ENCODE measurements at regions not wholly inside any gene's neighbourhood (a gene's known extent, or its start where the extent isn't known, plus 50 kb on each side); places are given as distances from the start of the nearest gene placed in this dataset.

- TF ChIP-seq POLR2A (IDR thresholded peaks at IDR 0.05; ENCODE audit: low read length) (no peak), GATA1 (IDR thresholded peaks at IDR 0.05; ENCODE audit: low read depth, low read length) (no peak)
These were observed 255.4 kb downstream of the SMARCA2 start for GRCh38 chr9:2270565-2270964.
